Gastrocnemius medialis (tissue), 4 donors: ENCODE measurements at regions not wholly inside any gene's neighbourhood (a gene's known extent, or its start where the extent isn't known, plus 50 kb on each side); places are given as distances from the start of the nearest gene placed in this dataset.

Source experiments
- ATAC-seq, 2 donors: fragments of 150-250 bp; one replicate each; pipeline ENCODE4 v1.9.1; 2016
- DNase-seq, 2 donors: peaks; one replicate each; pipeline ENCODE4 v3.0.0-alpha.2; 2019
- H3K27ac ChIP-seq, 4 donors: fragments of 200-600 bp; sonication (generic); 1 replicate in 1 of 4; 2 replicates in 3 of 4; pipeline ENCODE4 v1.5.1; 2016 to 2018; ENCODE audit warnings: mild to moderate bottlenecking in 2 of 4, moderate library complexity in 1 of 4
- H3K27me3 ChIP-seq, 3 donors: fragments of 200-600 bp; sonication (generic) in 2 of 3; 1 replicate in 1 of 3; 2 replicates in 2 of 3; pipeline versions ENCODE4 v1.5.1 to v1.6.0; 2016 to 2019; ENCODE audit warnings: mild to moderate bottlenecking in 1 of 3, moderate library complexity in 1 of 3
- H3K36me3 ChIP-seq, 2 donors: fragments of 200-600 bp; sonication (generic) in 1 of 2; one replicate each; pipeline ENCODE4 v1.5.1; 2017 to 2018
- H3K4me1 ChIP-seq, 2 donors: fragments of 200-600 bp; sonication (generic) in 1 of 2; one replicate each; pipeline ENCODE4 v1.5.1; 2016 to 2017; ENCODE audit warnings: mild to moderate bottlenecking in 2 of 2
- H3K4me3 ChIP-seq, 4 donors: fragments of 200-600 bp; sonication (generic) in 3 of 4; 1 replicate in 1 of 4; 2 replicates in 3 of 4; pipeline ENCODE4 v1.5.1; 2016 to 2019; ENCODE audit warnings: mild to moderate bottlenecking in 2 of 4
- H3K9me3 ChIP-seq, 3 donors: fragments of 200-600 bp; sonication (generic) in 2 of 3; 1 replicate in 1 of 3; 2 replicates in 2 of 3; pipeline ENCODE4 v1.5.1; 2016 to 2019
- CTCF ChIP-seq, 5 experiments: fragments of 450-650 bp in 3 of 5; fragments of 200-600 bp in 2 of 5; sonication (generic) in 2 of 5; IDR thresholded peaks in 4 of 5; conservative IDR thresholded peaks in 1 of 5; 1 replicate in 4 of 5; 2 replicates in 1 of 5; pipeline ENCODE4 v1.5.1; 2016 to 2019; ENCODE audit warnings: antibody characterized with exemption in 5 of 5, mild to moderate bottlenecking in 3 of 5, moderate library complexity in 3 of 5
- POLR2A ChIP-seq, 2 donors: fragments of 450-650 bp; IDR thresholded peaks; one replicate each; pipeline ENCODE4 v1.6.1; 2017; ENCODE audit warnings: antibody characterized with exemption in 2 of 2, mild to moderate bottlenecking in 2 of 2, moderate library complexity in 2 of 2
- in situ Hi-C, 4 donors: fragments of 200-750 bp; cut with MboI; loops; one replicate each; pipeline versions ENCODE4 v1.15.0 to v1.8.0; 2017; ENCODE audit warnings: low sequenced_read_pairs in 4 of 4
- intact Hi-C: fragments of 100-400 bp; cut with DNase I; formaldehyde crosslinking; loops from one replicate; pipeline ENCODE4 v1.15.1; 2023; ENCODE audit warnings: low total_unique reads

GRCh38 chr1:67491280-67491679, 61.1 kb upstream of the SERBP1 start:
- no peak for ATAC-seq
- H3K4me1 ChIP-seq: no peaks in the 10 kb centered on the region
- no peak for TF ChIP-seq CTCF (IDR thresholded peaks at IDR 0.05 in 4 of 5, conservative IDR thresholded peaks at IDR 0.05 in 1 of 5)
- no peak for TF ChIP-seq POLR2A (IDR thresholded peaks at IDR 0.05)
- intact Hi-C loops (loop anchor here (10.0 kb wide), 1 partner anchor 716 kb away; no protein-coding TSS in a partner anchor), in situ Hi-C loops (loop anchor here in 2 of 4 donors (5.0 to 25.0 kb wide), 2 partner anchors 144 to 729 kb away; partner anchors contain the start of gene DYNLT5 (in 1 of the 2))
- H3K36me3 ChIP-seq: no peaks in the 10 kb centered on the region
- H3K4me3 ChIP-seq: no peak overlapping the region
- no peak overlapping the region for H3K27ac ChIP-seq
- no peaks in the 10 kb centered on the region for H3K27me3 ChIP-seq
- no peak for DNase-seq
- no peaks in the 10 kb centered on the region for H3K9me3 ChIP-seq

GRCh38 chr1:67493148-67493547, 62.9 kb upstream of the SERBP1 start:
- intact Hi-C loops: loop anchor here (10.0 kb wide), 1 partner anchor 718 kb away; no protein-coding TSS in a partner anchor
- TF ChIP-seq CTCF (IDR thresholded peaks at IDR 0.05 in 4 of 5, conservative IDR thresholded peaks at IDR 0.05 in 1 of 5) (no peak), POLR2A (IDR thresholded peaks at IDR 0.05) (no peak)
- no peak overlapping the region for H3K4me3 ChIP-seq
- no peak for DNase-seq
- in situ Hi-C loops: loop anchor here in 2 of 4 donors (5.0 to 25.0 kb wide), 2 partner anchors 146 to 731 kb away; partner anchors contain the start of gene DYNLT5 (in 1 of the 2)
- no peak overlapping the region for H3K27ac ChIP-seq
- no peaks in the 10 kb centered on the region for H3K27me3 ChIP-seq
- H3K36me3 ChIP-seq: no peaks in the 10 kb centered on the region
- H3K9me3 ChIP-seq: no peaks in the 10 kb centered on the region
- ATAC-seq: no peak
- H3K4me1 ChIP-seq: no peaks in the 10 kb centered on the region

- in situ Hi-C loops (loop anchor here in 1 of 4 donors (25.0 kb wide), 1 partner anchor 733 kb away; the partner anchor contains the start of gene DYNLT5), intact Hi-C loops (loop anchor here (10.0 kb wide), 1 partner anchor 721 kb away; no protein-coding TSS in a partner anchor)
- Histone ChIP-seq H3K9me3 (no peaks in the 10 kb centered on the region), H3K27ac (no peak overlapping the region), H3K4me3 (no peak overlapping the region), H3K36me3 (no peaks in the 10 kb centered on the region), H3K27me3 (no peaks in the 10 kb centered on the region), H3K4me1 (no peaks in the 10 kb centered on the region)
- no peak for TF ChIP-seq CTCF (IDR thresholded peaks at IDR 0.05 in 4 of 5, conservative IDR thresholded peaks at IDR 0.05 in 1 of 5)
- no peak for TF ChIP-seq POLR2A (IDR thresholded peaks at IDR 0.05)
- no peak for ATAC-seq
- no peak for DNase-seq
Observed at GRCh38 chr1:67495327-67495726, 65.1 kb upstream of the SERBP1 start.

GRCh38 chr1:67496329-67496728, 66.1 kb upstream of the SERBP1 start:
- no peak for ATAC-seq
- intact Hi-C loops: loop anchor here (10.0 kb wide), 1 partner anchor 722 kb away; no protein-coding TSS in a partner anchor
- in situ Hi-C loops: loop anchor here in 1 of 4 donors (25.0 kb wide), 1 partner anchor 734 kb away; the partner anchor contains the start of gene DYNLT5

More at GRCh38 chr1:67496329-67496728, 66.1 kb upstream of the SERBP1 start:
- H3K27ac ChIP-seq: no peak overlapping the region
- no peaks in the 10 kb centered on the region for H3K4me1 ChIP-seq
- DNase-seq: no peak
- H3K4me3 ChIP-seq: no peak overlapping the region
- no peaks in the 10 kb centered on the region for H3K9me3 ChIP-seq
- no peaks in the 10 kb centered on the region for H3K36me3 ChIP-seq
- TF ChIP-seq POLR2A (IDR thresholded peaks at IDR 0.05) (no peak), CTCF (IDR thresholded peaks at IDR 0.05 in 4 of 5, conservative IDR thresholded peaks at IDR 0.05 in 1 of 5) (no peak)
- H3K27me3 ChIP-seq: no peaks in the 10 kb centered on the region
